ENCODE measurements at regions not wholly inside any gene's neighbourhood (a gene's known extent, or its start where the extent isn't known, plus 50 kb on each side); places are given as distances from the start of the nearest gene placed in this dataset.

DNA sequence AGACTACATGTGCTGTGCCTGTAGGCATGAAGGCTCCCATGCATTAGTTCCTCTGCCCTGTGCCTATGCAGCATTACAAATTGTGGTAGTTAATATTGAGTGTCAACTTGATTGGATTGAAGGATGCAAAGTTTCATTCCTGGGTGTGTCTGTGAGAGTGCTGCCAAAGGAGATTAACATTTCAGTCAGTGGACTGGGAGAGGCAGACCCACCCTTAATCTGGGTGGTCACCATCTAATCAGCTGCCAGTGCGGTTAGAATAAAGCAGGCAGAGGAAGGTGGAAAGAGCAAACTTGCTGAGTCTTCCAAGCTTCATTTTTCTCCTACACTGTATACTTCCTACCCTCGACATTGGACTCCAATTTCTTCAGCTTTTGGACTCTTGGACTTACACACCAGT, 460.2 kb upstream of the SMIM31 start (continued):
- TF ChIP-seq, protein P1, sequence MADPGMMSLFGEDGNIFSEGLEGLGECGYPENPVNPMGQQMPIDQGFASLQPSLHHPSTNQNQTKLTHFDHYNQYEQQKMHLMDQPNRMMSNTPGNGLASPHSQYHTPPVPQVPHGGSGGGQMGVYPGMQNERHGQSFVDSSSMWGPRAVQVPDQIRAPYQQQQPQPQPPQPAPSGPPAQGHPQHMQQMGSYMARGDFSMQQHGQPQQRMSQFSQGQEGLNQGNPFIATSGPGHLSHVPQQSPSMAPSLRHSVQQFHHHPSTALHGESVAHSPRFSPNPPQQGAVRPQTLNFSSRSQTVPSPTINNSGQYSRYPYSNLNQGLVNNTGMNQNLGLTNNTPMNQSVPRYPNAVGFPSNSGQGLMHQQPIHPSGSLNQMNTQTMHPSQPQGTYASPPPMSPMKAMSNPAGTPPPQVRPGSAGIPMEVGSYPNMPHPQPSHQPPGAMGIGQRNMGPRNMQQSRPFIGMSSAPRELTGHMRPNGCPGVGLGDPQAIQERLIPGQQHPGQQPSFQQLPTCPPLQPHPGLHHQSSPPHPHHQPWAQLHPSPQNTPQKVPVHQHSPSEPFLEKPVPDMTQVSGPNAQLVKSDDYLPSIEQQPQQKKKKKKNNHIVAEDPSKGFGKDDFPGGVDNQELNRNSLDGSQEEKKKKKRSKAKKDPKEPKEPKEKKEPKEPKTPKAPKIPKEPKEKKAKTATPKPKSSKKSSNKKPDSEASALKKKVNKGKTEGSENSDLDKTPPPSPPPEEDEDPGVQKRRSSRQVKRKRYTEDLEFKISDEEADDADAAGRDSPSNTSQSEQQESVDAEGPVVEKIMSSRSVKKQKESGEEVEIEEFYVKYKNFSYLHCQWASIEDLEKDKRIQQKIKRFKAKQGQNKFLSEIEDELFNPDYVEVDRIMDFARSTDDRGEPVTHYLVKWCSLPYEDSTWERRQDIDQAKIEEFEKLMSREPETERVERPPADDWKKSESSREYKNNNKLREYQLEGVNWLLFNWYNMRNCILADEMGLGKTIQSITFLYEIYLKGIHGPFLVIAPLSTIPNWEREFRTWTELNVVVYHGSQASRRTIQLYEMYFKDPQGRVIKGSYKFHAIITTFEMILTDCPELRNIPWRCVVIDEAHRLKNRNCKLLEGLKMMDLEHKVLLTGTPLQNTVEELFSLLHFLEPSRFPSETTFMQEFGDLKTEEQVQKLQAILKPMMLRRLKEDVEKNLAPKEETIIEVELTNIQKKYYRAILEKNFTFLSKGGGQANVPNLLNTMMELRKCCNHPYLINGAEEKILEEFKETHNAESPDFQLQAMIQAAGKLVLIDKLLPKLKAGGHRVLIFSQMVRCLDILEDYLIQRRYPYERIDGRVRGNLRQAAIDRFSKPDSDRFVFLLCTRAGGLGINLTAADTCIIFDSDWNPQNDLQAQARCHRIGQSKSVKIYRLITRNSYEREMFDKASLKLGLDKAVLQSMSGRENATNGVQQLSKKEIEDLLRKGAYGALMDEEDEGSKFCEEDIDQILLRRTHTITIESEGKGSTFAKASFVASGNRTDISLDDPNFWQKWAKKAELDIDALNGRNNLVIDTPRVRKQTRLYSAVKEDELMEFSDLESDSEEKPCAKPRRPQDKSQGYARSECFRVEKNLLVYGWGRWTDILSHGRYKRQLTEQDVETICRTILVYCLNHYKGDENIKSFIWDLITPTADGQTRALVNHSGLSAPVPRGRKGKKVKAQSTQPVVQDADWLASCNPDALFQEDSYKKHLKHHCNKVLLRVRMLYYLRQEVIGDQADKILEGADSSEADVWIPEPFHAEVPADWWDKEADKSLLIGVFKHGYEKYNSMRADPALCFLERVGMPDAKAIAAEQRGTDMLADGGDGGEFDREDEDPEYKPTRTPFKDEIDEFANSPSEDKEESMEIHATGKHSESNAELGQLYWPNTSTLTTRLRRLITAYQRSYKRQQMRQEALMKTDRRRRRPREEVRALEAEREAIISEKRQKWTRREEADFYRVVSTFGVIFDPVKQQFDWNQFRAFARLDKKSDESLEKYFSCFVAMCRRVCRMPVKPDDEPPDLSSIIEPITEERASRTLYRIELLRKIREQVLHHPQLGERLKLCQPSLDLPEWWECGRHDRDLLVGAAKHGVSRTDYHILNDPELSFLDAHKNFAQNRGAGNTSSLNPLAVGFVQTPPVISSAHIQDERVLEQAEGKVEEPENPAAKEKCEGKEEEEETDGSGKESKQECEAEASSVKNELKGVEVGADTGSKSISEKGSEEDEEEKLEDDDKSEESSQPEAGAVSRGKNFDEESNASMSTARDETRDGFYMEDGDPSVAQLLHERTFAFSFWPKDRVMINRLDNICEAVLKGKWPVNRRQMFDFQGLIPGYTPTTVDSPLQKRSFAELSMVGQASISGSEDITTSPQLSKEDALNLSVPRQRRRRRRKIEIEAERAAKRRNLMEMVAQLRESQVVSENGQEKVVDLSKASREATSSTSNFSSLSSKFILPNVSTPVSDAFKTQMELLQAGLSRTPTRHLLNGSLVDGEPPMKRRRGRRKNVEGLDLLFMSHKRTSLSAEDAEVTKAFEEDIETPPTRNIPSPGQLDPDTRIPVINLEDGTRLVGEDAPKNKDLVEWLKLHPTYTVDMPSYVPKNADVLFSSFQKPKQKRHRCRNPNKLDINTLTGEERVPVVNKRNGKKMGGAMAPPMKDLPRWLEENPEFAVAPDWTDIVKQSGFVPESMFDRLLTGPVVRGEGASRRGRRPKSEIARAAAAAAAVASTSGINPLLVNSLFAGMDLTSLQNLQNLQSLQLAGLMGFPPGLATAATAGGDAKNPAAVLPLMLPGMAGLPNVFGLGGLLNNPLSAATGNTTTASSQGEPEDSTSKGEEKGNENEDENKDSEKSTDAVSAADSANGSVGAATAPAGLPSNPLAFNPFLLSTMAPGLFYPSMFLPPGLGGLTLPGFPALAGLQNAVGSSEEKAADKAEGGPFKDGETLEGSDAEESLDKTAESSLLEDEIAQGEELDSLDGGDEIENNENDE (IDR thresholded peaks at IDR 0.05; ENCODE audit: insufficient replicate concordance, low read length), result no peak
- TF ChIP-seq EP300 (IDR thresholded peaks at IDR 0.05; ENCODE audit: borderline replicate concordance in 1 of 2, low read depth in 2 of 2, low read length in 2 of 2) (no peak), SAP30 (IDR thresholded peaks at IDR 0.05; ENCODE audit: insufficient read depth, insufficient replicate concordance, low read length) (no peak), TBP (IDR thresholded peaks at IDR 0.05; ENCODE audit: low read depth, low read length) (no peak), HDAC2 (IDR thresholded peaks at IDR 0.05; ENCODE audit: borderline replicate concordance in 1 of 2, low read depth in 2 of 2, low read length in 2 of 2) (no peak), HDAC6 (IDR thresholded peaks at IDR 0.05; ENCODE audit: low read depth, low read length) (no peak), GABPA (IDR thresholded peaks at IDR 0.05; ENCODE audit: borderline replicate concordance, insufficient read depth, low read length) (no peak), ASH2L (IDR thresholded peaks at IDR 0.05; ENCODE audit: low read length) (no peak), TCF12 (IDR thresholded peaks at IDR 0.05; ENCODE audit: low read depth, low read length) (no peak), BCL11A (IDR thresholded peaks at IDR 0.05; ENCODE audit: low read depth in 2 of 2, low read length in 2 of 2) (no peak), KDM4A (IDR thresholded peaks at IDR 0.05; ENCODE audit: low read depth, low read length, severe bottlenecking) (no peak)

Data from H1 (cell line).